HG03045 (cell line): ENCODE measurements at regions not wholly inside any gene's neighbourhood (a gene's known extent, or its start where the extent isn't known, plus 50 kb on each side); places are given as distances from the start of the nearest gene placed in this dataset.
"Not testable (repeated sequence)": the region's sequence is repeated elsewhere in the genome, so short reads cannot be mapped to it uniquely, and the experiment has no call there.

Experiments used
- ATAC-seq: cut with Tn5 transposase; IDR thresholded peaks from one replicate; pipeline ENCODE4 v1.9.1; 2021; ENCODE audit warnings: mild to moderate bottlenecking, moderate library complexity; ENCODE audit not compliant: unreplicated experiment

DNA sequence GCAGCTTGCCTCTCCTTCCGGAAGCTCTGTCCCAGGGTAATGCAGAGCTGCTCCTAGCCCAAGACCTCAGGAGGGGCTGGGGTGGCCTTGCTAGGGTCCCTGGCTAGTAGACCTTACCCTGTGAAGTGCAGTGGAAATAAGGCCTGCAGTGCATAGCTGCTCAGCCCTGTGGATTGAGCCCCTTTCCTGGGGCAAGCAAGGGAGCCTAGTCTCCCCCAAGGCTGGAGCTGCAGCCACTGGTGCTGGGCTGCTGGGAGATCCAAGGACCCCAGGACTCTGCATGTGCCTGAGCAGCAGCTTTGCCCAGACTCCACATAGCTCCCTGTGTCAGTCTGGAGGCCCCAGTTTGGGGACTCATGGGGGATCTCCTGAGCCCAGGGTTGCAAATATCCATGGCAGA is 57.9 kb downstream of the FANCF start:
- ATAC-seq = no peak

DNA sequence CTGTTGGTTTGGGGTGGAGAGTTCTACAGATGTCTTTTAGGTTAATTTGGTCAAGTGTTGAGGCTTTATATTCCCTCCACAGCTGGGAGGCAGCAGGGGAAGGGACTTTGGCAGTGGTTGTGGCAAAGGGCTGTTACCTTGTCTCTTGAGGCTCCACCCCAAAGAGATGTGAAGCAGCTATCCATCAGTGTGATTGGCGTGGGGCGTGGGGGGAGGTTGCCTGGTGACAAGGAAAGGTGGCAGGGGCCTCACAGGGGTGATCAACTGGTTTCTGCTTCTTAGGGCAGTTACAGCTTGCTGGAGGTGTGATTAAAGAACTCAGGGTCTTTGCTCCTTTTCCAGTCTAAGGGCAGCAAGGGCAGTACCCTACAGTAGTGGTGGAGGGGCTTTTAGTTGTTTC is 59.3 kb downstream of the FANCF start:
- no peak for ATAC-seq

DNA sequence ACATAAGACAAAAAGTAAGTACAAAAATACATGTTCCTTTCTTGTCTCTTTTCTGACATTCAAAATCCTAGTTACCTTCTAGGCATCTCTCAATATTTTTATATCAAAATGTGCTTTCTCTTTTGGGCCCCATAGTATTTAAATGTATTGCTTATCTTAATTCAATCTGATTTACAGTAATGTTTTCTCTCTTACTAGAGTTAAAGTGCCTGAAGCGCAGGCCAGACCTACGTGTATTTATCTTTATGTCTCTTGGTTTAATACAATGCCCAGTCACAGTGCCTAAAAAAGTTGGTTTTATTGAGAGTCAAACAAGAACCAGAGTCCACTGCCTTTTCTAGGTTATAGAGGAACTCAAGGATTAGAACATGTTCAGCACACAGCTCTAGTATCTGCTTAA is 64.3 kb downstream of the FANCF start:
- no peak for ATAC-seq

DNA sequence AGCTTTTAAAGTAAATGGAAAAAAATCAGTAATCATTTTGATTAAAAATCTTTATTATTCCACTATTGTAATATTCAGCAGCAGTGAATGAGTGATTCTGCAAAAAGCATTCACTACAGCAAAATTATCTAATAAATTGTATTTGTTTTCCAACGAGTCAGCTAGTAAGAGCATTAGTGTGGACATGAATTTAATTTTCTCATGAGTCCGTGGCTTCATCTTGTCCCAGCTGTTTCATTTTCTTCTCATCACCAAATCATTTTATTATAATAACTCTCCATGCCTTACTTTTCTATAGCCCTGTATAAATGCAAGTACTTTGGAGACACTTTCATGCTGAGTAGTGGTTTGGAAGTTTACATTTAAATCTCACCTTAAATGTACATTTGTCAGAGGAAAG is 66.2 kb downstream of the FANCF start:
- ATAC-seq = no peak

DNA sequence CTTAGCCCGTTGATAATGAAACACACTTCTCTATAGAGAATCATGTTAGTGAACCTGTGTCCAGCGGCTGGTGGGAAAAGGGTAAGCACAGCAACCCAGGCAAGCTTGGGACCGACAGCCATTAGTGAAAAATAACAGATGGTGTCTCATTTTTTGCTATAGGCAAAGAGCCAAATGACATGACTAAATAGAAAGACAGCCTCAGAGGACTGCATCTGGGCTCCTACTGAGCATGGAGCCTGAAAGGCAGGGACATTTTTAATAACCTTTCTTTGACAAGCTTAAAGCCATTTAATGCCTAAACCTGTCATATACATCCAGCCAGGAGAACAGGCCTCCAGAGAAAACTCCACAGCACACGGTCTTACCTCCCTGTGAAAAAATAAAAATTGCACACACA is 67.0 kb downstream of the FANCF start:
- no peak for ATAC-seq

DNA sequence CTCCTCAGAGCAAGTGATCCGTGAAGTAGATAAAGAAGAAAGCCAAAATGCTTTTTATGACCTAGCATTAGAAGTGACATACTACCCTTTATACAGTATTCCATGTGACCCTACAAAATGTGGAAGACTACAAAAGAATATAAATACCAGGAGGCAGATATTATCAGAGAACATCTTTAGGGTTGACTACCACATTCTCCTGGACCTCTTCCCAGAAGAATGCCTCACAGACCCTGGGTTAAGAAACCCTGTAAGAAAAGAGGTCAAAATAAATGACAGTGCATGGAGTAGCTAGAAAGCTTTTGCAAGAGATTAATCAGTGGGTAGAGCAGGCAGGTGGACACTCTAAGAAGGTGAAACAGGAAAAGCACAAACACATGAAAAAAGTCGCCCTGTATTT is 69.2 kb downstream of the FANCF start:
- no peak for ATAC-seq

DNA sequence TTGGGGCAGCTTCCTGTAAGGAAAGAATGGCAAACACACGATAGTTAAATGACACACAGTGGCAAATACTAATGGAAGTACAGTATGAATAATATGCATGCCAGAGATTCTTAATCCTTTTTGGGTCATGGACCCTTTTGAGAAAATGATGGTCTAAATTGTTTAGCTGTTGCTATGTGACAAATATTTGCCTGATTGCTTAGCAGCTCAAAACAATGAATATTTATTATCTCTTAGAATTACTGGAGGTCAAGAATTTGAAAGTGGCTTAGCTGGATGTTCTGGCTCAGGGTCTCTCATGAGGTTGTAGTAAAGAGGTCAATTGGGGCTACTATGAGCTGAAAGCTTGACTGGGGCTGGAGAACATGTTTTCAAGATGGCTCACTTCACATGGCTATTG is 69.7 kb downstream of the FANCF start:
- no peak for ATAC-seq

DNA sequence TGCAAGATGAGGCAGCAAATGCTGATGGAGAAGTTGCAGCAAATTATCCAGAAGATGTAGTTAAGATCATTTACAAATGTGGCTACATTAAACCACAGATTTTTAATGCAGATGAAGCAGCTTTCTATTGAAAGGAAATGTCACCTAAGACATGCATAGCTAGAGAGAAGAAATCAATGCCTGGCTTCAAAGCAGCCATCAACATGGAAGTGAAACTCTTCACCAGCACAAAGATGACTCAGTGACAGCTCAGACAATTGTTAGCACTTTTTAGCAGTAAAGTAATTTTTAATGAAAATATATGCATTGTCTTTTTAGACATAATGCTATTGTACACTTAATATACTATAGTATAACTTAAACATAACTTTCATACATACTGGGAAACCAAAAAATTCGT is 71.4 kb downstream of the FANCF start:
- peak; percentile 73 for ATAC-seq

DNA sequence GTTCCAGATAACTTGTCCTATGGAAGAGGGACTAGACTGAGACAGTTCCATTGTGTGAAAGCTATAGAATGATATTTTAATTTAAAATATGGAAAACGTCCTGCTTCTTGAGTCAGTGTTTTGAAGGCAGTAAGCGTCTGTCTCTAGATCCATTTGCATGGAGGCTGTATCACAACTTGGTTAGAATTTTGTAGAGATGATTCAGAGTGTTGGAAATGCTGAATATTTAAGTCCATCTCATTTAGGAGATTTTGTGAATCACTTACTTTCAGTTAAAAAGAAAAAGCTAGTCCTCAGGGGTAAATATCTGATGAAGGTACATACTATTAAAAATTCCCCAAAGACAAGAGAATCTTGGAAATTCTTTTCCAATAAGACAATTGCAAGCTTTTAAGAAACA is 72.7 kb downstream of the FANCF start:
- no peak for ATAC-seq

DNA sequence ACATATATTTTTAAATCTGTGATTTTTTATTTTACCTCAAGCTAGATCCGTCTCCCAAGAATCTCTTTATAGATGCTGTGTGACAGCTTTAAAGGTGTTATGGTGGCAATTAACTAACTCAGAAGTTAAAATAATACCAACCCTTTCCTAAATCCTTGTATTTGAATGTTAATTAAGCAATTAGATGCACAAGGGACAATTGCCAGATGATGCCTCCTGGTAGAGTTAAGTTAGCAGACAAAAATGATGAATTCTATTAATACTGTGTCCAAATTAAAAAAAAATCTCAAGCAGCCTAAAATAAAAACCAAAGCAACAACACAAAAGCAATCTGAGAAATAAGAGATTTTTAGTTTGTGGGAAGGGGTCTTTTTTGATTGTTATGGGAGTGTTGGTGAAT is 78.9 kb downstream of the FANCF start:
- no peak for ATAC-seq

DNA sequence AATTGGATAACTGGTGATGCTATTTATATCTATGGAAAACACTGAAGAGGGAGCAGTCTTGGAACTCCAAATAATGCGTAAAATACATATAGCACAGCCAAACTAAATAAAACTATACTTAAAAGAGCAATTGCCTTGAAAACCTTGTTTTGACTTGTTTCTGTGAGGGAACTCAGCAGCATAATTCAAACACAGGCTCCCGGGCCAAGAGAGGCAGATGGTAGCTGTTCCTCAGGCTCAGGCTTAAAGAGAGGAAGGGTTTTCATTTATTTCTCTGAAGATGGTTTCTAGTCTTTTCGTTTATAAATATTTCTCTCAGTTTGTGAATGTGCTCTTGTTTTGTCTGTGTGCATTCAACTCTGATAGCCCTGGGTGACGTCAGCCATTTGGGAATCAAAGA is 82.4 kb downstream of the FANCF start:
- no peak for ATAC-seq

DNA sequence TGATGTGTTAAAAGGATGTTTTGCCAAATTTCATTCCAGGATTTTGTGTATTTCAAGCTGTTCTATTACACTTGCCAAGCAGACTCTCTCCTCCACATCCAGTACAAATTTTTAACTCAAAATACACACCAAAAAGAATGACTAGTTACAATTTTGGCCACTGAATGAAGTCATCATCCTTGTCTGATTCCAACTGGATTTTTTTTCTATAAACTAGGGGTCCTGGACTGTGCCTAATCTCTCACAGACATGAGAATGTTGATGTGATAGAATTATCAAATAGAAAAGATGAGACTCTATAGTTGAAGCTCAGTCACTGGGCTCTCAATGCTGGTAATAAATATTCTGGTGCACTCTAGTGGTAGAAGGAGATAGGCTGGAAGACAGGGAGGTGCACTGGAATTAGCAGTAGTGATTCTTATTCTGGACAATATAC is 85.8 kb downstream of the FANCF start:
- ATAC-seq = no peak

DNA sequence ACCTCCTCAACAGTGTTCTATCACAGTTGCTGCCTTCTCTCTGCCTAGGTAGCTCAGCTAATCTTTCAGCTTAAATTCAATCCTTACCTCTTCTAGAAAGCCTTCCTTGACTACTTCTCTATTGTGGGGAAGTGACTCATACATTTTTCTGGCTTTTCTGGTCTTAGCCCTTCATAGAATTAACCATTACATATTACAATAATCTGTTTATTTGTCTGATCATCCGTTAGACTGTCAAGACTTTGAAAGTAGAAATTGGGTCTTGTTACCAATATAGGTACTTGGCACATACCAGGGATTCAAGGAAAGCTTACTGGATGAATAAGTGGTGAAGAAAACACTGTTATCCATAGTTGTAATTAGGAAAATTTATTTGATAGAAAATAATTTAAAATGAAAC is 89.6 kb downstream of the FANCF start:
- ATAC-seq = no peak

DNA sequence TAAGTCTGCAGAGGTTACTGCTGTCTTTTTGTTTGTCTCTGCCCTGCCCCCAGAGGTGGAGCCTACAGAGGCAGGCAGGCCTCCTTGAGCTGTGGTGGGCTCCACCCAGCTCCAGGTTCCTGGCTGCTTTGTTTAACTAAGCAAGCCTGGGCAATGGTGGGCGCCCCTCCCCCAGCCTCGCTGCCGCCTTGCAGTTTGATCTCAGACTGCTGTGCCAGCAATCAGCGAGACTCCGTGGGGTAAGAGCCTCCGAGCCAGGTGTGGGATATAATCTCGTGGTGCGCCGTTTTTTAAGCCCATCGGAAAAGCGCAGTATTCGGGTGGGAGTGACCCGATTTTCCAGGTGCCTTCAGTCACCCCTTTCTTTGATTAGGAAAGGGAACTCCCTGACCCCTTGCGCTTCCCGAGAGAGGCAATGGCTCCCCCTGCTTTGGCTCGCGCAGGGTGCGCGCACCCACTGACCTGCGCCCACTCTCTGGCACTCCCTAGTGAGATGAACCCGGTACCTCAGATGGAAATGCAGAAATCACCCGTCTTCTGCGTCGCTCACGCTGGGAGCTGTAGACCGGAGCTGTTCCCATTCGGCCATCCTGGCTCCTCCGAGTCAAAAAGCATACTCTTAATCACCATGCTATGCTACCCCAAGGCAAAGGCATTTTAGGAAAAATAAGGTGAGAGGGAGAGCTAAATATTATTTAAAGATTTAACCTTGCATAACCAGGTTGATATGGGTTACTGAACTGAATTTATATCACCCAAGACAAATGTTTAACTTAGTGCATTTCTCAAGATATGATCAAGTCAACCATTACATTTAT is 96.8 kb downstream of the FANCF start:
- ATAC-seq = not testable (repeated sequence)

DNA sequence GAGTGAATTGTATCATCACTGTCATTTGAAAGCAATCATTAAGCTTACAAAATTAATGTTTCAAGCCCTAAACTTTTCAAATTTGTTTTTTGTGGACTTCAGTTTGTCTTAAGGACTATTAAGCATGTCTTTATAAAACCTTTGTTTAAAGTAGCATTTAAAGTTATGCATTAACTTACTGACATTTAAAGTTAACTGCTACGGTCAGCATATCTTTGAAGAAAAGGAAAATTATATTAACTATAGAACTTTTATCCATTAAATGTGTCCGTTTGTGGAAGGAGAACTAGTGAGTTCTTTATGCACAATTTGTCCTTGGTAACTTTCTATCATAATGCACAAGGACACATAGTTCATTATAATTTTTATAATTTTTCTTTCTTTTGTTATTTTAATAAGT is 103.4 kb downstream of the FANCF start:
- no peak for ATAC-seq

DNA sequence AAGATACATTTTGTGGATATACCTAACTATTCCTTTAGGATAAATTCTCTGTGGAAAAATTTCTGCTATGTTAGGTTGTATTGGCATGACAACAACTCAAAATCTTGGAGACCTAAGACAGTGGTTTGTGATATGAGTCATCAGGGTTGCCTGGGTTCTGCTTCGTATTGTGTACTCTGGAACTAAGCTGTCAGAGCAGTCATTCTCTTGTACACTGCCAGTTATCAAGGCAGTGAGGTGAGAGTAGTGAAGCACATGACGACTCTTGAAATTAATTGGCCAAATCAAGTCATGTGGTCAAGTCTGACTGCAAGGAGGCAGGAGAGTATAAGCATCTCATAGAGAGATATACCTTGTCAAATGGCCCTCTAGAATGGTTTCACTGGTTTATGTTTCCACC is 104.4 kb downstream of the FANCF start:
- ATAC-seq = no peak

DNA sequence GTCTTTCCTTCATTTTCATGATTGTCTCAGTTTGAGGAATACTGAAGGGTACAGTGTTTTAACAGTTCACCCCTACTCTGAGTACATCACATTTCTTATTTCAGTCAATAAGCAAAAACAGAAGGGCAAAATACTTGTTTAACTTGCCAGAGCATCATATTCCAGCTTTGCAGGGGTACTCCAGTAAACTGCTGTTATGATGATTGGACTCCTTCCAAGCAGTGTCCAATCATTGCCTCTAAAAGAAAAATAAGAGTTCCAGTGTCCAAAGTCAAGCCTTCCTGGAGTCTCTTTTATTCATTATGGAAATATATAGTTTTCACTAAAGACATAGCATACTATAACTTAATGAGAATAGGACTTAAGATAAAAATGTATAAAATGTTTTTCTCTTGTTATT is 105.1 kb downstream of the FANCF start:
- ATAC-seq = no peak

DNA sequence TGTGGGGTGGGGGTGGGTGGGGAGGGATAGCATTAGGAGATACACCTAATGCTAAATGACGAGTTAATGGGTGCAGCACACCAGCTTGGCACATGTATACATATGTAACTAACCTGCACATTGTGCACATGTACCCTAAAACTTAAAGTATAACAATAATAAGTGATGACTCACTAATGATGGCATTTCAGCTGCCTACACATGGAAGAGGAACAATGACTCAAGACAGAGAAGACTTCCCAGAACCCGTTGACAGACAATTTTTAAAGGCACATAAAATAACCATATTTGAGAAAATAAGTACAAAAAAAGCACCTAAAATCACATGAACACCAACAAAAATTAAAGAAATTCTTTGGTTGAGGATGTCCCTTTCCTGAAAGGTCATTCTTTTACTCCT is 107.3 kb downstream of the FANCF start:
- not testable (repeated sequence) for ATAC-seq

DNA sequence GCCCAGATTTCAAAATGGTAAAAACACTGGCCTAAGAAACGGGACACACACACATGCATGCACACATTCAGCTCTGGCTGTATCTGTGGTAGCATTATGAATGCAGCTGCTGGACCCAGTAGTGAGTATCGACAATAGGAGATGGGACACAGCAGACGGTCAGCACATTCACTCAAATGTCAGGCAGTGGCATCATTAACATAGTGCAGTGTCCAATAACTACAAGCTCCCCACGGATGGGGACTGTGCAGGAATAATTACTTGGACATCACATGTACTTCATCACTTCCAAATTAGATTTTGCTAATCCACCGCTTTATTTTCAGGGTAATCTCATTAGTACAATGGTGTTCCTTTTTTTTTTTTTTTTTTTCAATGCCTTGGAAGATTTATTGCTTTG is 109.5 kb downstream of the FANCF start:
- ATAC-seq = no peak

DNA sequence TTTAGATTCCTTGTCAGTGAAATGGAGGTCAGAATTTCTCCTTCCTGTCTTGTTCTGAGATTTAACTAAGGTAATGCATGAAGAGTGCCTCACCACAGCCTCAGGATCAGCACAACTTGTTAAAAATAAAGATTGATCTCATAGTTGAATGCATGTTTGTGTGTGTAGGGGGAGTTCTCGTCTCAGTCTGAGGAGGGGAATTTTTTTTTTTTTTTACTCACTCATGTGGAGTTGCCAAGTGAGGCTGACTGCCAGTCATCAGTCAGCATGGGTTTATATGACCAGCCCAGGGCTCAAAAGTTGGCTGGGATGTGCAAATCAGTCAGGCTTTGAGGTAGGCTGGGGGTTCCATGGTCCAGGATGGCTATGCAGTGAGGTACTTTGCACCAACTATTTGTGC is 113.2 kb downstream of the FANCF start:
- no peak for ATAC-seq

DNA sequence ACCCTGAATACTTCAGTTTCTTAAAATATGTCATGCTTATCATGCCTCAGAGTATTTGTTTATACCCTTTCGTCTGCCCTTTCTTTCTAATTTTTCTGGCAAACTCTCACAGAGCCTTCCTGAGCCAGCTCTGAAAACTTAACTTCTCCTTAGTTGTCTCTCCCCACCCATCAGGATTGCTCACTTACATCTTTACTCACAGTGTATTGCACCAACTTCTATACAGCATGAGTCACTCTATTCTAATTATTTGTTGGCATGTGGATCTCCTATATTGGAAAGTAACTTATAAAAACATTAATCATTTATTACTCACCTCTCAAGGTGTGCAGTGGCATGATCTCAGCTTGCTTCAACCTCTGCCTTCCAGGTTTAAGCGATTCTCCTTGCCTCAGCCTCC is 114.9 kb downstream of the FANCF start:
- ATAC-seq = no peak

DNA sequence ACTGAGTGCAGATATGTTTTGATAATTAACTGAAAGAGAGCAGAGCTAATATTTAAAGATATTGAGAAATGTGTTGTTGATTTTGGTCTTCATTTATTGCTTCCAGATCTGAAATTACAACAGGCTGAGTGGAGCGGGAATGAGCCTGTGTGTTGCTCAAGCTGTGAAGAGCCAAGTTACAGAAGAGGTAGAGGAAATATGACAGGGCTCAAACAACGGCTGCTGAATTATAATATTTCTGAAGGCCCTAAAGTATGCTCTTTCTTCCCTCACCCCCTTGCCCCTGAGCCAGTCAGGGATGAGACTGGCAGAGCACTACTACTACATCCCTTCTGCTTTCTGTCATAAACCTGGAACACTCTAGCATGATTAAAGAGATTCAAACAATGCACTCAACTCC is 115.6 kb downstream of the FANCF start:
- no peak for ATAC-seq

DNA sequence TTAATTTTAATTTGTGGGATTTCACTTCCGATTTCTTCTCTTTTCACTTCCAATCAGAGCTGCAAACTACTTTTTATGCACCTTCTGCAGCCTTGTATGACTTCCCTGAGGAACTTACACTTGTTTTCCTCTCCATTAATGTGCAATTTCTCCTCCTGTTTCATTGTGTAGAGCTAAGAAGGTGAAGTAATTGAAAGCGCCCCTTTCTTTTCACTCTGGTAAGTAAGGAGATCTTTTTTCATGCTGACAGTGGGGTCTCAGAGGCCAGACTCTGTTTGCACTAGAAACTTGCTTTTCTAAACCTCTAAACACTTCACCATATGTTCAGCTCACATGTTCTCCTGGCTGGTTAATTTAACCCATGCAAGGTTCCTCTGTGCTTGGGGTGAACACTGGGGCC is 117.0 kb downstream of the FANCF start:
- no peak for ATAC-seq
